ENCODE measurements at regions not wholly inside any gene's neighbourhood (a gene's known extent, or its start where the extent isn't known, plus 50 kb on each side); places are given as distances from the start of the nearest gene placed in this dataset.

- H3K4me3 ChIP-seq = no peak overlapping the region
- H3K36me3 ChIP-seq = no peaks in the 10 kb centered on the region
- intact Hi-C loops (cut with DNase I; ENCODE audit: low total_unique reads) = no loop called here
- H3K9me3 ChIP-seq = no peaks in the 10 kb centered on the region
- no peak overlapping the region for H3K27ac ChIP-seq
- DNase-seq = no peak
- no peak for TF ChIP-seq CTCF (IDR thresholded peaks at IDR 0.05)
- no peak for TF ChIP-seq POLR2A (IDR thresholded peaks at IDR 0.05)
- H3K27me3 ChIP-seq = no peaks in the 10 kb centered on the region
- H3K4me1 ChIP-seq = no peaks in the 10 kb centered on the region
Observed at GRCh38 chr5:3301306-3301705, 294.3 kb upstream of the IRX1 start.

- Histone ChIP-seq H3K4me1 (no peaks in the 10 kb centered on the region), H3K4me3 (no peak overlapping the region), H3K36me3 (no peaks in the 10 kb centered on the region), H3K27ac (no peak overlapping the region), H3K27me3 (no peaks in the 10 kb centered on the region), H3K9me3 (no peaks in the 10 kb centered on the region)
- TF ChIP-seq POLR2A (IDR thresholded peaks at IDR 0.05) (no peak), CTCF (IDR thresholded peaks at IDR 0.05) (no peak)
- no peak for DNase-seq
- intact Hi-C loops (cut with DNase I; ENCODE audit: low total_unique reads) = no loop called here
Observed at GRCh38 chr5:3300726-3301125, 294.9 kb upstream of the IRX1 start.

- no peak overlapping the region for H3K27ac ChIP-seq
- no peak for DNase-seq
- no peak overlapping the region for H3K4me3 ChIP-seq
- intact Hi-C loops (cut with DNase I; ENCODE audit: low total_unique reads) = no loop called here
- H3K4me1 ChIP-seq = no peaks in the 10 kb centered on the region
- H3K27me3 ChIP-seq = no peaks in the 10 kb centered on the region
- H3K9me3 ChIP-seq = no peaks in the 10 kb centered on the region
- TF ChIP-seq CTCF (IDR thresholded peaks at IDR 0.05) (no peak), POLR2A (IDR thresholded peaks at IDR 0.05) (no peak)
- no peaks in the 10 kb centered on the region for H3K36me3 ChIP-seq
Observed at GRCh38 chr5:3299441-3299840, 296.2 kb upstream of the IRX1 start.

GRCh38 chr5:3297853-3298252 is 297.8 kb upstream of the IRX1 start:
- TF ChIP-seq CTCF (IDR thresholded peaks at IDR 0.05) = no peak
- no peak for TF ChIP-seq POLR2A (IDR thresholded peaks at IDR 0.05)
- H3K27ac ChIP-seq = no peak overlapping the region
- no peaks in the 10 kb centered on the region for H3K9me3 ChIP-seq
- no peaks in the 10 kb centered on the region for H3K36me3 ChIP-seq
- intact Hi-C loops (cut with DNase I; ENCODE audit: low total_unique reads) = no loop called here
- H3K27me3 ChIP-seq = no peaks in the 10 kb centered on the region
- H3K4me3 ChIP-seq = no peak overlapping the region
- DNase-seq = no peak
- H3K4me1 ChIP-seq = no peaks in the 10 kb centered on the region

- no peak overlapping the region for H3K27ac ChIP-seq
- H3K27me3 ChIP-seq = no peaks in the 10 kb centered on the region
- no peak overlapping the region for H3K4me3 ChIP-seq
- no peaks in the 10 kb centered on the region for H3K36me3 ChIP-seq
- intact Hi-C loops (cut with DNase I; ENCODE audit: low total_unique reads) = no loop called here
- no peaks in the 10 kb centered on the region for H3K9me3 ChIP-seq
- no peak for DNase-seq
- H3K4me1 ChIP-seq = no peaks in the 10 kb centered on the region
- TF ChIP-seq CTCF (IDR thresholded peaks at IDR 0.05) (no peak), POLR2A (IDR thresholded peaks at IDR 0.05) (no peak)
Observed at GRCh38 chr5:3288325-3288724, 307.3 kb upstream of the IRX1 start.
